ENCODE measurements at regions not wholly inside any gene's neighbourhood (a gene's known extent, or its start where the extent isn't known, plus 50 kb on each side); places are given as distances from the start of the nearest gene placed in this dataset.

- Histone ChIP-seq H3K27me3 (no peaks in the 10 kb centered on the region), H3K4me3 (no peak overlapping the region), H3K9me3 (no peaks in the 10 kb centered on the region), H4K20me1 (no peaks in the 10 kb centered on the region), H3K4me2 (no peak overlapping the region), H3K36me3 (no peaks in the 10 kb centered on the region), H3K27ac (no peak overlapping the region), H3K9ac (no peak overlapping the region), H3K4me1 (no peaks in the 10 kb centered on the region)
- no peak for TF ChIP-seq Cebpa-rat (IDR thresholded peaks at IDR 0.05)
These were observed 156.4 kb downstream of the PTGER3 start for GRCh38 chr1:70891051-70891843.

- no peaks in the 10 kb centered on the region for H3K9me3 ChIP-seq
- H3K4me1 ChIP-seq = no peaks in the 10 kb centered on the region
- no peak overlapping the region for H3K4me3 ChIP-seq
- no peaks in the 10 kb centered on the region for H4K20me1 ChIP-seq
- H3K4me2 ChIP-seq = no peak overlapping the region
- H3K27ac ChIP-seq = no peak overlapping the region
- no peak for TF ChIP-seq Cebpa-rat (IDR thresholded peaks at IDR 0.05)
- no peaks in the 10 kb centered on the region for H3K27me3 ChIP-seq
- no peak overlapping the region for H3K9ac ChIP-seq
- no peaks in the 10 kb centered on the region for H3K36me3 ChIP-seq
These were observed 155.5 kb downstream of the PTGER3 start for GRCh38 chr1:70892140-70892539.

GRCh38 chr1:70892930-70893329 lies 154.7 kb downstream of the PTGER3 start:
- Histone ChIP-seq H3K4me3 (no peak overlapping the region), H3K27me3 (no peaks in the 10 kb centered on the region), H3K4me2 (no peak overlapping the region), H3K9ac (no peak overlapping the region), H4K20me1 (no peaks in the 10 kb centered on the region), H3K4me1 (no peaks in the 10 kb centered on the region), H3K27ac (no peak overlapping the region), H3K36me3 (no peaks in the 10 kb centered on the region), H3K9me3 (no peaks in the 10 kb centered on the region)
- no peak for TF ChIP-seq Cebpa-rat (IDR thresholded peaks at IDR 0.05)

- TF ChIP-seq Cebpa-rat (IDR thresholded peaks at IDR 0.05) = no peak
- Histone ChIP-seq H3K36me3 (no peaks in the 10 kb centered on the region), H3K27ac (no peak overlapping the region), H3K4me2 (no peak overlapping the region), H4K20me1 (no peaks in the 10 kb centered on the region), H3K9ac (no peak overlapping the region), H3K9me3 (no peaks in the 10 kb centered on the region), H3K27me3 (no peaks in the 10 kb centered on the region), H3K4me1 (no peaks in the 10 kb centered on the region), H3K4me3 (no peak overlapping the region)
These were observed 154.2 kb downstream of the PTGER3 start for GRCh38 chr1:70893381-70893780.

GRCh38 chr1:70895531-70895930 lies 152.1 kb downstream of the PTGER3 start:
- H3K9me3 ChIP-seq = no peaks in the 10 kb centered on the region
- H3K36me3 ChIP-seq = no peaks in the 10 kb centered on the region
- TF ChIP-seq Cebpa-rat (IDR thresholded peaks at IDR 0.05) = no peak
- no peak overlapping the region for H3K4me2 ChIP-seq
- no peaks in the 10 kb centered on the region for H3K27me3 ChIP-seq
- H3K9ac ChIP-seq = no peak overlapping the region
- no peak overlapping the region for H3K27ac ChIP-seq
- H3K4me3 ChIP-seq = no peak overlapping the region
- H4K20me1 ChIP-seq = no peaks in the 10 kb centered on the region
- no peaks in the 10 kb centered on the region for H3K4me1 ChIP-seq

- no peaks in the 10 kb centered on the region for H3K36me3 ChIP-seq
These were observed 151.4 kb downstream of the PTGER3 start for GRCh38 chr1:70896224-70896623.

GRCh38 chr1:70897273-70897672 lies 150.3 kb downstream of the PTGER3 start:
- Histone ChIP-seq H3K36me3 (no peaks in the 10 kb centered on the region), H3K27me3 (no peaks in the 10 kb centered on the region), H4K20me1 (no peaks in the 10 kb centered on the region), H3K27ac (no peak overlapping the region), H3K9ac (no peak overlapping the region), H3K4me3 (no peak overlapping the region), H3K9me3 (no peaks in the 10 kb centered on the region), H3K4me2 (no peak overlapping the region), H3K4me1 (no peaks in the 10 kb centered on the region)
- no peak for TF ChIP-seq Cebpa-rat (IDR thresholded peaks at IDR 0.05)

More at GRCh38 chr1:70896224-70896623, 151.4 kb downstream of the PTGER3 start:
- H3K27me3 ChIP-seq = no peaks in the 10 kb centered on the region
- H3K9ac ChIP-seq = no peak overlapping the region
- no peaks in the 10 kb centered on the region for H3K4me1 ChIP-seq
- no peak overlapping the region for H3K4me2 ChIP-seq
- H3K27ac ChIP-seq = no peak overlapping the region
- no peaks in the 10 kb centered on the region for H3K9me3 ChIP-seq
- H3K4me3 ChIP-seq = no peak overlapping the region
- no peak for TF ChIP-seq Cebpa-rat (IDR thresholded peaks at IDR 0.05)
- no peaks in the 10 kb centered on the region for H4K20me1 ChIP-seq

- Histone ChIP-seq H3K9ac (no peak overlapping the region), H4K20me1 (no peaks in the 10 kb centered on the region)
These were observed 147.9 kb downstream of the PTGER3 start for GRCh38 chr1:70899735-70900134.

GRCh38 chr1:70902211-70902610 lies 145.4 kb downstream of the PTGER3 start:
- Histone ChIP-seq H3K4me2 (no peak overlapping the region), H3K27me3 (no peaks in the 10 kb centered on the region), H3K9me3 (no peaks in the 10 kb centered on the region), H3K36me3 (no peaks in the 10 kb centered on the region), H3K4me1 (no peaks in the 10 kb centered on the region), H4K20me1 (no peaks in the 10 kb centered on the region), H3K27ac (no peak overlapping the region), H3K9ac (no peak overlapping the region), H3K4me3 (no peak overlapping the region)
- TF ChIP-seq Cebpa-rat (IDR thresholded peaks at IDR 0.05) = no peak

More at GRCh38 chr1:70899735-70900134, 147.9 kb downstream of the PTGER3 start:
- no peaks in the 10 kb centered on the region for H3K27me3 ChIP-seq
- H3K4me1 ChIP-seq = no peaks in the 10 kb centered on the region
- TF ChIP-seq Cebpa-rat (IDR thresholded peaks at IDR 0.05) = no peak
- no peak overlapping the region for H3K4me2 ChIP-seq
- no peaks in the 10 kb centered on the region for H3K36me3 ChIP-seq
- no peak overlapping the region for H3K4me3 ChIP-seq
- no peak overlapping the region for H3K27ac ChIP-seq
- no peaks in the 10 kb centered on the region for H3K9me3 ChIP-seq

GRCh38 chr1:70906800-70907199 lies 140.8 kb downstream of the PTGER3 start:
- H3K36me3 ChIP-seq = no peaks in the 10 kb centered on the region
- no peaks in the 10 kb centered on the region for H3K9me3 ChIP-seq
- no peak for TF ChIP-seq Cebpa-rat (IDR thresholded peaks at IDR 0.05)
- H3K27me3 ChIP-seq = no peaks in the 10 kb centered on the region
- H3K4me1 ChIP-seq = no peaks in the 10 kb centered on the region
- no peak overlapping the region for H3K4me3 ChIP-seq
- H4K20me1 ChIP-seq = no peaks in the 10 kb centered on the region
- no peak overlapping the region for H3K27ac ChIP-seq
- H3K4me2 ChIP-seq = no peak overlapping the region
- no peak overlapping the region for H3K9ac ChIP-seq

Data from BLaER1 (cell line).